ENCODE measurements at regions not wholly inside any gene's neighbourhood (a gene's known extent, or its start where the extent isn't known, plus 50 kb on each side); places are given as distances from the start of the nearest gene placed in this dataset.

DNA sequence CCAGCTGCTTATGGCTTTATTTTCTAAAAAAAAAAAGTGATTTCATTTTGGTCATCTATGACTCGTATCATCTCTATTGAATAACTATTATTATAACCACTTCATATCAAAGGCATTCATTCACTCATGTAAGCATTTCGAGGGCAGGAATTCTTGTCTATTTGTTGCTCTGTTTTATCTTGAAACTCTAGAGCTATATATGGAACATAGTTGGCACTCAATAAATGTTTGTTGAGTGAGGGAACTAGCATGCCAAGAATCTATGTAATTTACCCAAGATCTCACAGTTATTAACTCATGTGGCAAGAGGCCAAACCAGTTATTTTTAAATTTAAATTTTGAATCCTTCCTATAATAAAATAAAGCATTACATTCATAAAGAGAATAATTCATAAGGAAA lies 470.1 kb downstream of the TMX3 start:
- TF ChIP-seq, protein P1, sequence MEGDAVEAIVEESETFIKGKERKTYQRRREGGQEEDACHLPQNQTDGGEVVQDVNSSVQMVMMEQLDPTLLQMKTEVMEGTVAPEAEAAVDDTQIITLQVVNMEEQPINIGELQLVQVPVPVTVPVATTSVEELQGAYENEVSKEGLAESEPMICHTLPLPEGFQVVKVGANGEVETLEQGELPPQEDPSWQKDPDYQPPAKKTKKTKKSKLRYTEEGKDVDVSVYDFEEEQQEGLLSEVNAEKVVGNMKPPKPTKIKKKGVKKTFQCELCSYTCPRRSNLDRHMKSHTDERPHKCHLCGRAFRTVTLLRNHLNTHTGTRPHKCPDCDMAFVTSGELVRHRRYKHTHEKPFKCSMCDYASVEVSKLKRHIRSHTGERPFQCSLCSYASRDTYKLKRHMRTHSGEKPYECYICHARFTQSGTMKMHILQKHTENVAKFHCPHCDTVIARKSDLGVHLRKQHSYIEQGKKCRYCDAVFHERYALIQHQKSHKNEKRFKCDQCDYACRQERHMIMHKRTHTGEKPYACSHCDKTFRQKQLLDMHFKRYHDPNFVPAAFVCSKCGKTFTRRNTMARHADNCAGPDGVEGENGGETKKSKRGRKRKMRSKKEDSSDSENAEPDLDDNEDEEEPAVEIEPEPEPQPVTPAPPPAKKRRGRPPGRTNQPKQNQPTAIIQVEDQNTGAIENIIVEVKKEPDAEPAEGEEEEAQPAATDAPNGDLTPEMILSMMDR (IDR thresholded peaks at IDR 0.05; ENCODE audit: control extremely low read depth, extremely low read depth), result no peak
- DNase-seq (no peak), ATAC-seq (ENCODE audit: insufficient read depth, low FRiP score) (no peak)
- no peak overlapping the region for H3K27ac ChIP-seq (ENCODE audit: low read depth in 1 of 2, low read length in 1 of 2)
- WGBS, 2 donors, result 47 to 79% methylated on average over 2 of the region's 2 CpGs
- H3K27me3 ChIP-seq (ENCODE audit: control insufficient read depth in 3 of 3, insufficient read depth in 3 of 3, low read length in 2 of 3), result no peaks in the 10 kb centered on the region
- no peaks in the 10 kb centered on the region for H3K36me3 ChIP-seq (ENCODE audit: control insufficient read depth in 4 of 4, insufficient read depth in 4 of 4, low read length in 4 of 4)
- H3K9me3 ChIP-seq (ENCODE audit: control insufficient read depth in 4 of 4, insufficient read depth in 3 of 4, low read length in 3 of 4), result peaks cover 0 to 4% (median 0%) of the 10 kb centered on the region in 4 donors
- no peaks in the 10 kb centered on the region for H3K4me1 ChIP-seq (ENCODE audit: control insufficient read depth in 5 of 5, insufficient read depth in 5 of 5, low read length in 5 of 5)
- H3K4me3 ChIP-seq, result no peak overlapping the region
- no peak overlapping the region for H3K9ac ChIP-seq (ENCODE audit: insufficient read depth in 1 of 2, low read length in 2 of 2)

DNA sequence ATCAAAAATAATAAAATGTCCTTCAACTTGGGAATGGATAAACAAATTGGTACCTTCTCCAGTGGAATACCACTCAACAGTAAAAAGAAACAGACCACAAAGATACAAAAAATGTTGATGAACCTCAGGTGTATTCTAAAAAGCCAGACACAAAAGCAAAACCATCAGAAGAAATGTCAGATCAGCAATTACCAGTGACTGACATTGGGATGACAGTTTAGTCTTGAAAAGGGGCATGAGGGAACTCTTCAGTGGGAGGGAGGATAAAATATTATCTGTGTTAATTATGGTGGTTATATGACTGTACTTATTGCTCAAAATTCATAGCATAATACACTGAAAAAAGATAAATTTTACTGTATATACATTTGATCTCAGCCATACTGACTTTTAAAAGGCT lies 473.0 kb downstream of the TMX3 start:
- DNase-seq, result no peak

DNA sequence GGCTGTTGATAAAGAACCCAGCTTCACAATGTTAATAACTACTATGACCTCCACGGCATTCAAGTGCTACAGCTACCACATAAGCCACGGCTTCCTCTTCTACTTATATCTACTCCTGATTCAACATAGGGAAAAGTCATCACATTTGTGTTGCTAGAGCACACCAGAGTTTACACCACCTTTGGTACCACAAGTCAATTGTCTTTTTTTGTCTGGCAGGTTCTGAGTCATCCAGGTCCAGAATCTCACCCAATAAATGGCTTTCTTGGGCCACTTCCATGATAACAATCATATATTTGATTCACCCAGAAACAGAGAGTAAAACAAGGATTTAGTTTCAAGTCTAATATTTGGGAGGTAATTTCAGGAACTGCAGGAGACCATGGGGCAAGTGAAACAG lies 480.2 kb downstream of the TMX3 start:
- Histone ChIP-seq H3K36me3 (ENCODE audit: control insufficient read depth in 4 of 4, insufficient read depth in 4 of 4, low read length in 4 of 4) (no peaks in the 10 kb centered on the region), H3K4me1 (ENCODE audit: control insufficient read depth in 5 of 5, insufficient read depth in 5 of 5, low read length in 5 of 5) (no peaks in the 10 kb centered on the region), H3K4me3 (no peak overlapping the region), H3K9me3 (ENCODE audit: control insufficient read depth in 4 of 4, insufficient read depth in 3 of 4, low read length in 3 of 4) (peaks cover 0 to 1% (median 0%) of the 10 kb centered on the region in 4 donors), H3K27ac (ENCODE audit: low read depth in 1 of 2, low read length in 1 of 2) (no peak overlapping the region), H3K9ac (ENCODE audit: insufficient read depth in 1 of 2, low read length in 2 of 2) (no peak overlapping the region), H3K27me3 (ENCODE audit: control insufficient read depth in 3 of 3, insufficient read depth in 3 of 3, low read length in 2 of 3) (no peaks in the 10 kb centered on the region)
- TF ChIP-seq, protein P1 (IDR thresholded peaks at IDR 0.05; ENCODE audit: control extremely low read depth, extremely low read depth), result no peak
- WGBS, 2 donors, result 23 to 54% methylated on average over 2 of the region's 2 CpGs
- ATAC-seq (ENCODE audit: insufficient read depth, low FRiP score) (no peak), DNase-seq (no peak)

More for the DNA sequence above, 473.0 kb downstream of the TMX3 start:
- Histone ChIP-seq H3K36me3 (ENCODE audit: control insufficient read depth in 4 of 4, insufficient read depth in 4 of 4, low read length in 4 of 4) (no peaks in the 10 kb centered on the region), H3K27me3 (ENCODE audit: control insufficient read depth in 3 of 3, insufficient read depth in 3 of 3, low read length in 2 of 3) (no peaks in the 10 kb centered on the region), H3K9ac (ENCODE audit: insufficient read depth in 1 of 2, low read length in 2 of 2) (no peak overlapping the region), H3K4me3 (no peak overlapping the region), H3K4me1 (ENCODE audit: control insufficient read depth in 5 of 5, insufficient read depth in 5 of 5, low read length in 5 of 5) (no peaks in the 10 kb centered on the region), H3K27ac (ENCODE audit: low read depth in 1 of 2, low read length in 1 of 2) (no peak overlapping the region), H3K9me3 (ENCODE audit: control insufficient read depth in 4 of 4, insufficient read depth in 3 of 4, low read length in 3 of 4) (no peaks in the 10 kb centered on the region)
- no peak for ATAC-seq (ENCODE audit: insufficient read depth, low FRiP score)
- TF ChIP-seq, protein P1 (IDR thresholded peaks at IDR 0.05; ENCODE audit: control extremely low read depth, extremely low read depth), result no peak

DNA sequence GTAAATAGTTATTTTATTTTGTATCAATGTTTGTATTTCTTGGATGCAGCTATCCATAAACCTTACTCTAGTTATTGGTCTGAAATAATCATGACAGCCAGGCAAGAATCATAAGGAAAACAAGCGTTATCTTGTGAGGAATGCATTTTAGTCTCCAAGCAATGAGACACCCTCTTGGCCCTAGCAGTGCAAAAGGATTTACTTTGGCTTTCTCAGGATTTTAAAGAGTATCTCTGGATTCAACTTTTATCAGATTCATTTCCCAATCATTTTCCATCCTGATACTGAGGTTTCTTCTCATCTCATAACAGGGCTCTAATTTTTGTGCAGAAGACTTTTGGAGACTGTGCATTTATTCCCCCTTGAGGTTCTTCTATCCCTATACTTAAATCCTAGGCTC lies 480.8 kb downstream of the TMX3 start:
- no peak for ATAC-seq (ENCODE audit: insufficient read depth, low FRiP score)
- Histone ChIP-seq H3K27ac (ENCODE audit: low read depth in 1 of 2, low read length in 1 of 2) (no peak overlapping the region), H3K4me3 (no peak overlapping the region), H3K36me3 (ENCODE audit: control insufficient read depth in 4 of 4, insufficient read depth in 4 of 4, low read length in 4 of 4) (no peaks in the 10 kb centered on the region), H3K27me3 (ENCODE audit: control insufficient read depth in 3 of 3, insufficient read depth in 3 of 3, low read length in 2 of 3) (no peaks in the 10 kb centered on the region), H3K9ac (ENCODE audit: insufficient read depth in 1 of 2, low read length in 2 of 2) (no peak overlapping the region), H3K9me3 (ENCODE audit: control insufficient read depth in 4 of 4, insufficient read depth in 3 of 4, low read length in 3 of 4) (peaks cover 0 to 1% (median 0%) of the 10 kb centered on the region in 4 donors), H3K4me1 (ENCODE audit: control insufficient read depth in 5 of 5, insufficient read depth in 5 of 5, low read length in 5 of 5) (no peaks in the 10 kb centered on the region)
- 68 to 92% methylated on average over 1 of the region's 1 CpG for WGBS, 2 donors
- TF ChIP-seq, protein P1 (IDR thresholded peaks at IDR 0.05; ENCODE audit: control extremely low read depth, extremely low read depth), result no peak
- no peak for DNase-seq

All from lung (tissue), 11 donors.